Astrocyte of the spinal cord (primary cell): ENCODE measurements at regions not wholly inside any gene's neighbourhood (a gene's known extent, or its start where the extent isn't known, plus 50 kb on each side); places are given as distances from the start of the nearest gene placed in this dataset.

Experiments used
- DNase-seq: peaks from one replicate; pipeline ENCODE4 v3.0.0; 2011; ENCODE audit warnings: low read depth, low spot score
- H3K4me3 ChIP-seq: 2 replicates; pipeline ENCODE4 v1.5.1; 2011; ENCODE audit warnings: low read depth, mild to moderate bottlenecking, low read length, moderate library complexity
- in situ Hi-C: cut with HindIII; loops from 2 replicates; pipeline ENCODE4 v1.10.0; 2017; ENCODE audit warnings: low sequenced_read_pairs
- TF ChIP-seq, protein P1 (sequence below): IDR thresholded peaks from 2 replicates; pipeline ENCODE4 v1.5.1; 2012; ENCODE audit warnings: low read depth, mild to moderate bottlenecking, low read length, inconsistent platforms

DNA sequence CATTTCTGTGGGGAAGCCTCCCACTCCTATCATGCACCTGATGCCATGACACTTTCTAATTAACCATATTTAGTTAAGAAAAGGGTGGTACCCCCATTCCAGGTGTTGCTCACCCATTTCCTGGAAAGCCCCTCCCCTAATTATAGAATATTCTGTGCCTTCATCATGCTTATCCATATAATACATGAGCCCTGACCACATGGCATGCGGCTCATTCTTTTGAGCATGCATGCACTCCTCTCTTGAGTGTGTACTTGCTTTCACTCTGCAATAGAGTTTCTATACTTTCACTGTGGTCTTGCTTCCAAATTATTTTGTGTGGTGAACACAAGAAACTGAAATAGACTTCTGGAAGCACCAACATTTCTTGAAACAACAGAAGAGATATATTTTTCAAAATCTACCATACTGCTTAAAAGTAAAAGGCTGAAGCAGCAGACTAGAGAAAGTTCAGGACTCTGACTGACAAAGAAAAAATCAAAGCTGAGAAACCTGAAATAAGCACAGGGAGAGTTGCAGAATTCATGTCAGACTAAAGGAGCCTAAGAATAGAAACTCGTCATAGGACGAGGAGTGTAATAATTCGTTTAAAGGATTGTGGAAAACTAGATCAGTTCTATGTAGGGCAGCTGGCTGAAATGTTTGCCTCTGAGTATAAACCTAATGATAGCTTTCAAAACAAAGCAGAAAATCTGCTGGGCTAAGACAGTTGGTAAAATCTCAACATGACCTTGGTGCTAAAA, 144.8 kb downstream of the KITLG start:
- TF ChIP-seq, protein P1, sequence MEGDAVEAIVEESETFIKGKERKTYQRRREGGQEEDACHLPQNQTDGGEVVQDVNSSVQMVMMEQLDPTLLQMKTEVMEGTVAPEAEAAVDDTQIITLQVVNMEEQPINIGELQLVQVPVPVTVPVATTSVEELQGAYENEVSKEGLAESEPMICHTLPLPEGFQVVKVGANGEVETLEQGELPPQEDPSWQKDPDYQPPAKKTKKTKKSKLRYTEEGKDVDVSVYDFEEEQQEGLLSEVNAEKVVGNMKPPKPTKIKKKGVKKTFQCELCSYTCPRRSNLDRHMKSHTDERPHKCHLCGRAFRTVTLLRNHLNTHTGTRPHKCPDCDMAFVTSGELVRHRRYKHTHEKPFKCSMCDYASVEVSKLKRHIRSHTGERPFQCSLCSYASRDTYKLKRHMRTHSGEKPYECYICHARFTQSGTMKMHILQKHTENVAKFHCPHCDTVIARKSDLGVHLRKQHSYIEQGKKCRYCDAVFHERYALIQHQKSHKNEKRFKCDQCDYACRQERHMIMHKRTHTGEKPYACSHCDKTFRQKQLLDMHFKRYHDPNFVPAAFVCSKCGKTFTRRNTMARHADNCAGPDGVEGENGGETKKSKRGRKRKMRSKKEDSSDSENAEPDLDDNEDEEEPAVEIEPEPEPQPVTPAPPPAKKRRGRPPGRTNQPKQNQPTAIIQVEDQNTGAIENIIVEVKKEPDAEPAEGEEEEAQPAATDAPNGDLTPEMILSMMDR = no peak
- H3K4me3 ChIP-seq = no peak overlapping the region
- DNase-seq = no peak
- in situ Hi-C loops = no loop called here

DNA sequence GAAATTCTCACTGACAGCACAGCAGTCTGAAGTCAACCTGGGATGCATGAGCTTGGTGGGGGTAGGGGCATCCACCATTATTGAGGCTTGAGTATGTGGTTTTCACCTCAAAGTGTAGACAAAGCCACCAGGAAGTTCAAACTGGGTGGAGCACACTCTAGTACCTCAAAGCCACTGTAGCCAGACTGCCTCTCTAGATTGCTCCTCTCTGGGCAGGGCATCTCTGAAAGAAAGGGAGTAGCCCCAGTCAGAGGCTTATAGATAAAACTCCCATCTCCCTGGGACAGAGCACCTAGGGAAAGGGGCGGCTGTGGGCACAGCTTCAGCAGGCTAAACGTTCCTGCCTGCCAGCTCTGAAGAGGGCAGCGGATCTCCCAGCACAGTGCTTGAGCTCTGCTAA, 143.0 kb downstream of the KITLG start:
- H3K4me3 ChIP-seq = no peak overlapping the region
- in situ Hi-C loops = no loop called here
- no peak for DNase-seq
- TF ChIP-seq, protein P1 = no peak
